NT2/D1 (cell line): ENCODE measurements at regions not wholly inside any gene's neighbourhood (a gene's known extent, or its start where the extent isn't known, plus 50 kb on each side); places are given as distances from the start of the nearest gene placed in this dataset.

Source experiments
- SUZ12 ChIP-seq: IDR thresholded peaks from 2 replicates; pipeline ENCODE4 v1.6.1; 2011; ENCODE audit not compliant: insufficient read length, insufficient read depth; ENCODE audit errors: extremely low read depth
- YY1 ChIP-seq: IDR thresholded peaks from 2 replicates; pipeline ENCODE4 v1.6.1; 2011; ENCODE audit not compliant: insufficient read length, insufficient read depth
- ZNF274 ChIP-seq: IDR thresholded peaks from 2 replicates; pipeline ENCODE4 v1.6.1; 2011; ENCODE audit warnings: mild to moderate bottlenecking, low read depth, low read length

DNA sequence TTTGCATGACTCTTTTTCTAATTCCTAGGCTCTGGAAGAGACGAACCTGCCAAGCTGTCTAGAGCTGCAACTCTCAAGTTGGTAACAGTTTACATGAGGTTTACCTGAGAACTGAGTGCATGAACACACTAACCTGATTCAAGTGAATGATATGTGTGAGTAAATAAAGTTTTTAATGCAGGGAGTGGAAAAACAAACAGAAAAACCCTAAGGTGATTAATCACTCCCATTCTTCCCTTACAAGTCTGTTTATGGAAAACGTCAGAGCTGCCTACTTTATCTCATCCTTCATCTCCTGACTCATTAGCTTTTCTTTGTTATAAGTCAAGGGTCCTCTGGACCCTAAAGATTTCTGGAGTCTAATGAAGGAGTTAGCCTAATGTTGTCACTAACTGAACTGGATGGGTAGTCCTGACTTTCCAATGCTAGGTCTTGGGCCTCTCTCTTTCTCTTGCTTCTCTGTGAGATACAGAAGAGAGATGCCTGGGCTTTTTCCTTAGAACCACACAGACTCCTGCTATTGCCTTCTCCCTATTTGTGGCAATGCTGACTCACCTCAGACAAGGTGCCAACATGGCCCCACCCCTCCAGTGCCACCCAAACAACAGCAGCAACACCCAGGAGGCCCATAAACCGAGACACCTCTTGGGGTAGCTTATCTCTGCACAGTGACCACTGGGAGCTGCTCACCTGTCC, 952.4 kb downstream of the EPHA4 start:
- TF ChIP-seq ZNF274: no peak
- TF ChIP-seq YY1: no peak
- no peak for TF ChIP-seq SUZ12
